K562 (cell line): ENCODE measurements at regions not wholly inside any gene's neighbourhood (a gene's known extent, or its start where the extent isn't known, plus 50 kb on each side); places are given as distances from the start of the nearest gene placed in this dataset.

Experiments
- ATAC-seq: fragments of 200-7000 bp; cut with Tn5 transposase; 3 replicates; pipeline ENCODE4 v1.9.1; 2020; ENCODE audit warnings: moderate library complexity
- BruUV-seq: library from RNA; stranded (reverse); fragments of 400-500 nt; replicated peaks from 2 replicates; lab custom pipeline; 2021; lab: Mats Ljungman, UMichigan
- CTCF ChIA-PET: fragments of 300-600 bp; formaldehyde crosslinking; extraction: SDS; loops from one replicate; lab custom pipeline; 2021; ENCODE audit warnings: low intra/inter-chr PET ratio; lab: Yijun Ruan, JAX
- POLR2A ChIA-PET: fragments of 300-600, 350-650 bp; sonication (Branson Sonifier 250); formaldehyde crosslinking; extraction: SDS; loops from one replicate; lab custom pipeline; 2021; ENCODE audit warnings: antibody characterized with exemption, inconsistent platforms; lab: Yijun Ruan, JAX
- DNase-seq, 4 experiments: peaks; one replicate each; pipeline versions ENCODE4 v3.0.0 to v3.0.0-alpha.2; 2011 to 2018; ENCODE audit warnings: low spot score in 3 of 4, mixed read lengths in 3 of 4; ENCODE audit errors: extremely low read depth in 1 of 4
- FAIRE-seq: peaks from 2 replicates; lab custom pipeline; 2011; peaks lifted over from hg19 to GRCh38; lab: Jason Lieb, UNC
- H2AFZ ChIP-seq: 2 replicates; pipeline ENCODE4 v1.6.0; 2011; ENCODE audit warnings: low read depth, low read length, control low read depth, inconsistent platforms
- H3K27ac ChIP-seq: fragments of 200-600 bp; 3 replicates; pipeline ENCODE4 v1.8.0; 2011; ENCODE audit warnings: low read depth, mild to moderate bottlenecking, control low read depth, inconsistent platforms, low read length, moderate library complexity, mixed read lengths; ENCODE audit errors: extremely low read depth
- H3K27me3 ChIP-seq, 2 experiments: fragments of 300-600 bp in 1 of 2; 2 replicates in 1 of 2; 3 replicates in 1 of 2; pipeline versions ENCODE4 v1.6.0 to v1.8.0; 2011; ENCODE audit warnings: inconsistent platforms in 2 of 2, low read length in 2 of 2, mild to moderate bottlenecking in 1 of 2, mixed read lengths in 1 of 2, moderate library complexity in 1 of 2; ENCODE audit not compliant: control insufficient read depth in 2 of 2, insufficient read depth in 2 of 2
- H3K36me3 ChIP-seq: fragments of 300-600 bp; 3 replicates; pipeline ENCODE4 v1.8.0; 2011; ENCODE audit warnings: mild to moderate bottlenecking, low read length, inconsistent platforms; ENCODE audit not compliant: control insufficient read depth, insufficient read depth
- H3K4me1 ChIP-seq, 2 experiments: fragments of 200-600 bp in 1 of 2; replicated peaks in 1 of 2; 2 replicates in 1 of 2; 3 replicates in 1 of 2; pipeline versions ENCODE4 v1.5.1 to v1.8.0; 2011; ENCODE audit warnings: inconsistent platforms in 2 of 2, low read length in 2 of 2, mild to moderate bottlenecking in 1 of 2, mixed read lengths in 1 of 2, moderate library complexity in 1 of 2; ENCODE audit not compliant: control insufficient read depth in 2 of 2, insufficient read depth in 2 of 2
- H3K4me2 ChIP-seq: 2 replicates; pipeline ENCODE4 v1.6.1; 2011; ENCODE audit warnings: low read length, control low read depth, inconsistent platforms, mixed read lengths; ENCODE audit not compliant: insufficient read depth
- H3K4me3 ChIP-seq: fragments of 200-600 bp; sonication (generic), shearing (Covaris generic); 2 replicates; pipeline ENCODE4 v1.5.1; 2016; ENCODE audit warnings: control low read depth, inconsistent platforms
- H3K79me2 ChIP-seq: fragments of 200-600 bp; 3 replicates; pipeline ENCODE4 v1.8.0; 2011; ENCODE audit warnings: low read length, inconsistent platforms; ENCODE audit not compliant: control insufficient read depth, insufficient read depth
- H3K9ac ChIP-seq, 2 experiments: 2 replicates each; pipeline versions ENCODE4 v1.6.0 to v1.6.1; 2011; ENCODE audit warnings: low read depth in 2 of 2, low read length in 2 of 2, control low read depth in 1 of 2, inconsistent platforms in 1 of 2, mild to moderate bottlenecking in 1 of 2, mixed read lengths in 1 of 2; ENCODE audit not compliant: insufficient read depth in 1 of 2
- H3K9me1 ChIP-seq: one replicate; pipeline ENCODE4 v1.6.0; 2011; ENCODE audit warnings: inconsistent platforms, mild to moderate bottlenecking, low read length, moderate library complexity; ENCODE audit not compliant: control insufficient read depth, insufficient read depth
- H3K9me3 ChIP-seq: replicated peaks from 2 replicates; pipeline ENCODE4 v1.5.1; 2011; ENCODE audit warnings: low read depth, low read length, inconsistent platforms; ENCODE audit not compliant: control insufficient read depth, insufficient read depth
- H4K20me1 ChIP-seq: replicated peaks from 2 replicates; pipeline ENCODE4 v1.6.1; 2011; ENCODE audit warnings: low read length, inconsistent platforms, mixed read lengths; ENCODE audit not compliant: control insufficient read depth, insufficient read depth
- CC2D1A ChIP-seq: fragments of 450-650 bp; IDR thresholded peaks from 2 replicates; pipeline ENCODE4 v1.6.1; 2017; ENCODE audit warnings: mild to moderate bottlenecking
- HDAC6 ChIP-seq: IDR thresholded peaks from 2 replicates; pipeline ENCODE4 v1.6.1; 2012; ENCODE audit warnings: low read depth, mild to moderate bottlenecking, control low read depth, inconsistent platforms, low read length, moderate library complexity
- MCM3 ChIP-seq: fragments of 450-650 bp; IDR thresholded peaks from 2 replicates; pipeline ENCODE4 v1.6.1; 2016
- PTRF ChIP-seq: fragments of 450-650 bp; IDR thresholded peaks from 2 replicates; pipeline ENCODE4 v1.6.1; 2016; ENCODE audit warnings: mild to moderate bottlenecking, missing genetic modification characterization, missing compliant biosample characterization
- TARDBP ChIP-seq: fragments of 450-650 bp; IDR thresholded peaks from 2 replicates; pipeline ENCODE4 v1.6.1; 2016
- WGBS: fragments of 100-300 bp; shearing (Covaris generic); methylation state at CpG from one replicate; pipeline ENCODE4 v1.1.6; 2016; ENCODE audit warnings: low coverage, mixed read lengths; ENCODE audit not compliant: insufficient coverage; ENCODE audit errors: missing lambda C conversion rate; 5-methylcytosine and 5-hydroxymethylcytosine counted together
- in situ Hi-C: fragments of 300-500 bp; cut with MboI; formaldehyde crosslinking; loops from 4 replicates; pipeline ENCODE4 v1.15.0; 2018; ENCODE audit warnings: inconsistent platforms, mixed read lengths
- intact Hi-C: fragments of 100-400 bp; cut with micrococcal nuclease; formaldehyde crosslinking; loops from 2 replicates; pipeline ENCODE4 v1.14.2; 2022
- TF ChIP-seq, protein P1 (sequence below): sonication (generic); formaldehyde crosslinking; IDR thresholded peaks from 2 replicates; pipeline ENCODE4 v1.8.0; 2022; ENCODE audit warnings: mild to moderate bottlenecking, missing genetic modification reagents

DNA sequence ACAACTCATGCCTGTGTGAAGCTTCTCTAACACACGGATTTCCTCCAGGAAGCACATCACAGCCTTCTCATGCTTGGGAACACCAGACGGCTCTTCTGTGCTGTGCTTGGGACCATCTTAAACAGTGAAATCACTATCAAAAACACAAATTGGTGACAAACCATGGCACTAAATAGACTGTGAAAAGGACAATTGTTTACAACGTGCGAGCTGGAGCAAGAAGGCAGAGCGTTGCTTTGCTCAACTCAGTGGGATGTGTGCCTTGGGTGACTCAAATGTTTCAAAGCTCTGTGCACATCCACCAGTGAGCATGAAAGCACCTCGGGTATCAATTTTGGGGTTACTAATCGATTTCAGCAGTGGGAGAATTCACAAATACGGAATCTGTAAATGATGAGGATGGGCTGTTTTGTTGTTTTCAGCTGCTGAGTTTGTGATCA is 182.4 kb upstream of the ARL4C start:
- no peaks in the 10 kb centered on the region for H3K9me3 ChIP-seq
- POLR2A ChIA-PET, result interaction anchor here (0.7 kb wide), 1 partner anchor 14 kb away, joined by 3 read pairs; no protein-coding TSS in a partner anchor
- no peaks in the 10 kb centered on the region for H3K27me3 ChIP-seq
- intact Hi-C loops, result no loop called here
- H3K4me3 ChIP-seq, result no peak overlapping the region
- no peaks in the 10 kb centered on the region for H3K79me2 ChIP-seq
- H3K4me2 ChIP-seq, result no peak overlapping the region
- H3K4me1 ChIP-seq, result no peaks in the 10 kb centered on the region
- H3K36me3 ChIP-seq, result no peaks in the 10 kb centered on the region
- no peaks in the 10 kb centered on the region for H3K9me1 ChIP-seq
- FAIRE-seq (no peak), ATAC-seq (no peak), DNase-seq (no peak)
- no TSS peak for BruUV-seq
- no peak overlapping the region for H3K9ac ChIP-seq
- WGBS, result 0% methylated on average over 8 of the region's 8 CpGs
- no peak overlapping the region for H3K27ac ChIP-seq
- in situ Hi-C loops, result no loop called here
- no peak for TF ChIP-seq HDAC6
- TF ChIP-seq TARDBP, result no peak
- TF ChIP-seq, protein P1, sequence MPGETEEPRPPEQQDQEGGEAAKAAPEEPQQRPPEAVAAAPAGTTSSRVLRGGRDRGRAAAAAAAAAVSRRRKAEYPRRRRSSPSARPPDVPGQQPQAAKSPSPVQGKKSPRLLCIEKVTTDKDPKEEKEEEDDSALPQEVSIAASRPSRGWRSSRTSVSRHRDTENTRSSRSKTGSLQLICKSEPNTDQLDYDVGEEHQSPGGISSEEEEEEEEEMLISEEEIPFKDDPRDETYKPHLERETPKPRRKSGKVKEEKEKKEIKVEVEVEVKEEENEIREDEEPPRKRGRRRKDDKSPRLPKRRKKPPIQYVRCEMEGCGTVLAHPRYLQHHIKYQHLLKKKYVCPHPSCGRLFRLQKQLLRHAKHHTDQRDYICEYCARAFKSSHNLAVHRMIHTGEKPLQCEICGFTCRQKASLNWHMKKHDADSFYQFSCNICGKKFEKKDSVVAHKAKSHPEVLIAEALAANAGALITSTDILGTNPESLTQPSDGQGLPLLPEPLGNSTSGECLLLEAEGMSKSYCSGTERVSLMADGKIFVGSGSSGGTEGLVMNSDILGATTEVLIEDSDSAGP (CRISPR knock-in tag), result no peak
- TF ChIP-seq CC2D1A, result no peak
- TF ChIP-seq PTRF (tag), result no peak
- no peak for TF ChIP-seq MCM3
- TF ChIP-seq, all 486 proteins: peak for 0
- no peaks in the 10 kb centered on the region for H4K20me1 ChIP-seq
- CTCF ChIA-PET, result no interaction called here
- no peak overlapping the region for H2AFZ ChIP-seq
